HPDE6-E6E7 (cell line): ENCODE measurements at regions not wholly inside any gene's neighbourhood (a gene's known extent, or its start where the extent isn't known, plus 50 kb on each side); places are given as distances from the start of the nearest gene placed in this dataset.
A peak's percentile ranks its signal among the peaks of the same experiment; 100 is the strongest.

Experiments
- DNase-seq: peaks from one replicate; pipeline ENCODE4 v3.0.0; 2011; ENCODE audit warnings: missing footprints; ENCODE audit errors: extremely low spot score

GRCh38 chr18:71754246-71754645 lies 789.9 kb downstream of the CBLN2 start:
- no peak for DNase-seq

- no peak for DNase-seq
These were observed 800.5 kb downstream of the CBLN2 start for GRCh38 chr18:71743634-71744033.

GRCh38 chr18:71729611-71730010 lies 814.5 kb downstream of the CBLN2 start:
- no peak for DNase-seq

- no peak for DNase-seq
These were observed 816.2 kb downstream of the CBLN2 start for GRCh38 chr18:71727909-71728308.

GRCh38 chr18:71725256-71725655 lies 818.9 kb downstream of the CBLN2 start:
- no peak for DNase-seq

GRCh38 chr18:71707985-71708500 lies 836.1 kb downstream of the CBLN2 start:
- DNase-seq: peak; percentile 19

- DNase-seq: no peak
These were observed 836.7 kb downstream of the CBLN2 start for GRCh38 chr18:71707400-71707799.

- no peak for DNase-seq
These were observed 854.6 kb downstream of the CBLN2 start for GRCh38 chr18:71689416-71690160.

GRCh38 chr18:71682591-71682990 lies 861.6 kb downstream of the CBLN2 start:
- DNase-seq: no peak

GRCh38 chr18:71678144-71678543 lies 866.0 kb downstream of the CBLN2 start:
- no peak for DNase-seq

GRCh38 chr18:71673954-71674353 lies 870.2 kb downstream of the CBLN2 start:
- DNase-seq: no peak

- DNase-seq: no peak
These were observed 870.6 kb downstream of the CBLN2 start for GRCh38 chr18:71673498-71673897.

- no peak for DNase-seq
These were observed 877.7 kb downstream of the CBLN2 start for GRCh38 chr18:71666481-71666880.

GRCh38 chr18:71665131-71665530 lies 879.0 kb downstream of the CBLN2 start:
- no peak for DNase-seq

- DNase-seq: no peak
These were observed 900.3 kb downstream of the CBLN2 start for GRCh38 chr18:71643822-71644221.

GRCh38 chr18:71630696-71631095 lies 913.4 kb downstream of the CBLN2 start:
- no peak for DNase-seq

GRCh38 chr18:71625556-71626090 lies 918.5 kb downstream of the CBLN2 start:
- DNase-seq: no peak

- DNase-seq: no peak
These were observed 945.8 kb downstream of the CBLN2 start for GRCh38 chr18:71598374-71598773.

- no peak for DNase-seq
These were observed 946.9 kb downstream of the CBLN2 start for GRCh38 chr18:71597219-71597618.

GRCh38 chr18:71583252-71583651 lies 960.9 kb downstream of the CBLN2 start:
- no peak for DNase-seq

GRCh38 chr18:71554686-71555085 lies 989.5 kb downstream of the CBLN2 start:
- no peak for DNase-seq

- no peak for DNase-seq
These were observed 1002.5 kb downstream of the CBLN2 start for GRCh38 chr18:71541643-71542042.

GRCh38 chr18:71529703-71530303 lies 1014.3 kb downstream of the CBLN2 start:
- no peak for DNase-seq
